ENCODE measurements at regions not wholly inside any gene's neighbourhood (a gene's known extent, or its start where the extent isn't known, plus 50 kb on each side); places are given as distances from the start of the nearest gene placed in this dataset.
A peak's percentile ranks its signal among the peaks of the same experiment; 100 is the strongest.
"Not testable (repeated sequence)": the region's sequence is repeated elsewhere in the genome, so short reads cannot be mapped to it uniquely, and the experiment has no call there.

DNA sequence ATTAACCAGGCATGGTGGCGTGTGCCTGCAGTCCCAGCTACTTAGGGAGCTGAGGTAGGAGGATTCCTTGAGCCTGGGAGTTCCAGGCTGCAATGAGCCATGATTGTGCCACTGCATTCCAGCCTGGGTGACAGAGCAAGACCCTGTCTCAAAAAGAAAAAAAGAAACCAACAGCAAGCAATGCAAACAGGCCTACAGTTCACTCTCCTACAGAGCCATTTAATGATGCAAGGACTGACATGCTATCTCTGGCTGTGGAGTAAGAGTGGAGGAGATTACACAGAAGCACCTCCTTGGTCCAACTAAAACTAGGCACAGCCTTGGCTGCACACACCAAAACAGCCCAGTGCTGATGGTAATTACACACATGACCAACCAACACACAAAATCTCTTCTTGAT, 127.5 kb upstream of the SOD1 start:
- no peak for DNase-seq

DNA sequence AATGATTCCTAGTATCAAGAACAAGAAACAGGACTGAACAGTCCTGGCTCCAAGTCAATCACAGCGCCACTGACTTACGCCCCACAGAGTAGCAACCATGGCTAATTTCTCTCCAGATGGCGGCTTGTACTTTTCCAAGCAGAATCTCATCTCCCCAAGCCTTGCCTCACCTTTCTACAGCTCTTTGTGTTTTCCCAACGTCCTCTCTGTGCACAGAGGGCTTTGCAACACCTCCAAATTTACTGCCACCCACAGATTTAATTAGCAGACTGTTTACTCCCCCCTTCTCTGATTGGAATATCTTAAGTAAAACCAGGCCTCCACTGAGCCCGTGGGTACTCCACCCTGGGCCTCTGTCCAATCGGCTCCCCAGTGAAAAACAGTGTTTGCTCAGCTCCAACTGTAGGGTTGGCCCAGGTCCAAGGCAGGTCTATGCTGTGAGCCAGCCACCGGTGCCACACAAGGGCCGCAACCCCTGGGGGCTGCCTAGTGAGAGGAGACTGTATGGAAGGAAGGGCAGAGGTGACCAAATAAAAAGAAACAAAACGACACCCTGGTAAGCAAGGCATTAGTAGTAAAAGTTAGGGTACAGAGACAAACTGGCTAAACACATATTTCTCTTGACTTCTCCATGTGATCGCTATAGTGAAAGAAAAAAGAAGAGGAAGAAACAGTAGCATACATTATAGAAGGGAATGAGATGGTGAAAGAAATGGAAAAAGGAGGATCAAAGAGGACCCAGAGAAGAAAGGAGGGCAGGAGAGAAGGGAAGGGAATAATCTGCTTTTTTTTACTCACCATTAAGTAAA, 128.4 kb upstream of the SOD1 start:
- no peak for DNase-seq

DNA sequence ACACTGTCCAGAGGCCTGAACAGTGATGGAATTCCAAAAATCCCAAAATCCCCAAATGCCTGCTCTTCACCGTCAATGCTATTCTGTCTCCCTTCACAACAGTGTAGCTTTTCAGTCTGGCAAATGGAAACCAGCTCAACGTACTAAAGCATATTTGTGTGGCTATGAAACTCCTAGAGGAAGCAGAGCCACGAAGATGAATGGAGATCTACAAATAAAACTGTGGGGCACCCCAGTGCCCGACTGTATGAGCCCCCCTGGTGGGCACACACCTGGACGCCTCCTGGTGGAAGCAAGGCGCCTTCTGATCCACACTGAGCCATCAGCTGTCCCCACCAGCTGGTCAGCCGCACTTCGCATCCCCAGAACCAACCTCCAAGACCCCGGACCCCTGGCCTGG, 129.1 kb upstream of the SOD1 start:
- DNase-seq, result no peak

DNA sequence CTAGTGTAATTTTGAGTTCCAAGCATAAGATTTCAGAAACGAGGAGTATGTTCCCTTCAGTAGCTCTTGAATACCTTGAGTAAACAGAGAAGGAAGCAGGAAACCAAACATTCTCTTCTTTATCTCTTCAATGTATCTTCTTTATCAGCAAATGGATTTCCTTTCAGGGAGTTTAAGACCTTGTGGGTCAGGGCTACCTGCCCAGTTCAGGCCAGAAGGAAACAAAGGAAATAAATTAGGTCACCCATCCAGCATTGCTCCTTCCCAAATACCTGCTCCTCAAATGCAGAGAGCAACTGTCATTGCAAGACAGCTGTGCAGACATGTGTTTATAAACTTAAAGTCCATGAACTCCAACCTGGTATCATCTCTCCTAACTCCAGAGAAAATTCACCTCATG, 130.1 kb upstream of the SOD1 start:
- no peak for DNase-seq

DNA sequence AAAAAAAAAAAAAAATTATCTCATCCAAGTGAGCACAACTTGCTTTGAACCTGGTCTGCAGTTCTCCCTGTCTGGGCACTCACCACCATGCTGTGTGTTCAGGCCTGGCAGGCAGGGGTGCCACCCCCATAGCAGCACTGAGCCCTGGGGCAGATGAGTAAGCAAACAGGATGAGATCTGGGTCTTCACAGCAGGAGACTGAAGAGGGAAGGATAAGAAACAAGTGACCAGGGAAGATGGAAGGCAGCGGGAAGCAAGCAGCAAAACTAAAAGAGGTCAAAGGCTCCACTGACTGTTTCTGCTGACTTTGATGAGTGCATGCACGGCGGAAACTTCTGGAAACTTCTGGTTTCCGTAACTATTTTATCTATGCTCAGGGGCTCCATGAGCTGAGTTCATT, 133.5 kb upstream of the SOD1 start:
- no peak for DNase-seq

DNA sequence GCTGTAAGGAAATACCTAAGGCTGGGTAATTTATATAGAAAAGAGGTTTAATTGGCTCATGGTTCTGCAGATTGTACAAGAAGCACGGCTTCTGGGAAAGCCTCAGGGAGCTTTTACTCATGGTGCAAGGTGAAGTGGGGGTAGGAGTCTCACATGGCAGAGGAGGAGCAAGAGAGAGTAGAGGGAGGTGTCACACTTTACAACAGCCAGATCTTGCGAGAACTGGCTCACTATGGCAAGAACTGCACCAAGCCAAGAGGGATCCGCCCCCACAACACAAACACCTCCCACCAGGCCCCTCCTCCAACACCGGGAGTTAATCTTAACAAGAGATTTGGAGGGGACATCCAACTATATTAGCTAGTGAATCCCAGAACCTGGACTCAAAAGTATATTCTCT, 135.4 kb upstream of the SOD1 start:
- no peak for DNase-seq

DNA sequence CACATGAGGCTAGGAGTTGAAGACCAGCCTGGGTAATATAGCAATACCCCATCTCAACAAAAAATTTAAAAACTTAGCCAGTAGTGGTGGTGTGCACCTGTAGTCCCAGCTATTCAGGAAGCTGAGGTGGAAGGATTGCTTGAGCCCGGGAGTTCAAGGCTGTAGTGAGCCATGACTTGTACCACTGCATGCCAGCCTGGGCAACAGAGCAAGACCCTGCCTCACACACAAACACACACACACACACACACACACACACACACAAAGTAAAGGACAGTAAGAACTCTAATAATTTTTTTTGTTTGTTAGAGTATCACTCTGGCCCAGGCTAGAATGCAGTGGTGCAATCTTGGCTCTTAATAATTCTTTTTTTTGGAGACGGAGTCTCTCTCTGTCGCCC, 138.0 kb upstream of the SOD1 start:
- no peak for DNase-seq

DNA sequence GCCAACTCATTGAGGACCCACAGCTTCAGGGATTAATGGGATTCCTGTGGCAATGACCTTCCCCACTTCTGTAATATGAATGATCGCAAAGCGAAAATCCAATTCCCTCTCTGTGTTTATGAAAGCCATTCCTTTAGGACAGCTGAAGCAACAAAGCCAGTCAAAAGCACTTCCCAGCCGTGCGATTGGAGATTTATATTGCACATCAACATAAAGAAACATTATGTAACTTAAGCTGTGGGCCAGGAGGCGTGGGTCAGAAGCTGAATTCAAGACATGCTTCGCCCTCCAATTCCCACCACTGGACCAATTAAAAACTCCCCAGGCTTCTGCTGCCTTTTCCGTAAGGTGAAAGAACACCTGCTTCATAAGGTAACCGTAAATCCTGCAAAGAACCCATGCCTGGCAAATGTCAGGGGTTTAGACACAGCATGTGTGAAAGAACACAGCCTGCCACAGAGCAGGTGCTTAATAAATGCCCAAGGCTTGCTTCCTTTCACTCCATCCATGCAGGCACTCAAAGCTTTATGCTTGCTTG, 138.9 kb upstream of the SOD1 start:
- DNase-seq, result peak; percentile 10

DNA sequence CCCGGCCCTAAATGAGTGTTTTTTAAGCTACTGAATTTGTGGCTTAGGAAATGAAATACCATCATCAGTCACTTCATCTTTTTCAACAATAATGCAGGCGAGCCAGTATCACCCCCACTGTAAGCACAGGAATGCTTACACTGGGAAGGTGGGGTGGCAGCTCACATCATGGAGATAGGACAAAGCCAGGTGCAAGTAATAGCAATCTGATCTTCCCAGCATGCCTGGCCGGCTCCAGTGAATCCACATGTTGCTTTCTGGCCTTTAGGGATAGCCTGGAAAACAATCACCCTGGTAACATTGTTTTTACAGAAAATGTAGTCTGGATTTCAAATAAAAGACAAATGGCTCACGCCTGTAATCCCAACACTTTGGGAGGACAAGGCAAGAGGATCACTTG, 140.9 kb upstream of the SOD1 start:
- DNase-seq, result no peak

DNA sequence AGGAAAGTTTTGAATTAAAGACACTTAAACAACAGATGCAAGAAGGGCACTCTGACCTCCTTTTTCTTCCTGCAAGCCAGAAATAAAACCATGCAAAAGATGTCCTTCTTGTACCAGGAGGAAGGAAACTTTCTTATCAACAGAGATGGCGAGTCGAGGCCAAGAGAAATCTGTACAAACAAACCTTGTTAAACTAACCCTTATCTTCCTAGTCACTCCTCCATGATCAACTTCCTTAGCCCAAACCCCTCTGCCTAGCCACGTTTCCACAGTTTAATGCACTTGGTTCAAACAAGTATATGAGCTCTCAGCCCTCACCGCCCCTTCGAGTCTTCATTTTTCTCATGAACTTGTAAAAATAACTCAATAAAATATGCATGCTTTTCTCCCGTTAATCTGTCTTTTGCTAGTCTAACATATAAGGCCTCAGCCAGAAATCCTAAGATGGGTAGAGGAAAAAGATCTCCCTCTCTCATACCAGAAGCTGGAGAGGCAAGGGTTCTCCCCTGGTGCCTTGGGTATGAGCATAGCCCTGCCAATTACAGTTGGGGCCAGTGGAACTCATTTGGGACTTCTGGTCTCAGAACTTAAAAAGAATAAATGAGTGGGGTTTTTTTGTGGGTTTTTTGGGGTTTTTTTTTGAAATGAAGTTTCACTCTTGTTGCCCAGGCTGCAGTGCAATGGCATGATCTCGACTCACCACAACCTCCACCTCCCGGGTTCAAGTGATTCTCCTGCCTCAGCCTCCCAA, 141.7 kb upstream of the SOD1 start:
- DNase-seq, result no peak

DNA sequence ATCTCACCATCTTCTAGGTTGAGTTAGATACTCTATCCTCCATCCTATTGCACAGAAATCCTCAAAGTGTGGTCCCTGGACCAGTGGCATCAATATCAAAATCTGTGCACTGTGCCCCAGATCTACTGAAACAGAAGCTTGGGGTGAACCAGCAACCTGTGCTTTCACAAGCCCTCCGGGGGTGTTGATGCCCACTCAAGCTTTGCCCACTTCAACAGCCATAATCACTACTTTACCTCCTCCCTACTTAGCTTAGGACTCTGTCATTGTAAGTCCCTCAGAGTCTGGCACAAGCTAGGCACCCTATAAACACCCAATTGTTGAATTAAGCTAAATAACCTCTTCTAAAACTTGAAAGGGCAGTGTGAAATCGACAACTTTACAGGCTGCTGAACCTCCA, 144.2 kb upstream of the SOD1 start:
- DNase-seq, result no peak

DNA sequence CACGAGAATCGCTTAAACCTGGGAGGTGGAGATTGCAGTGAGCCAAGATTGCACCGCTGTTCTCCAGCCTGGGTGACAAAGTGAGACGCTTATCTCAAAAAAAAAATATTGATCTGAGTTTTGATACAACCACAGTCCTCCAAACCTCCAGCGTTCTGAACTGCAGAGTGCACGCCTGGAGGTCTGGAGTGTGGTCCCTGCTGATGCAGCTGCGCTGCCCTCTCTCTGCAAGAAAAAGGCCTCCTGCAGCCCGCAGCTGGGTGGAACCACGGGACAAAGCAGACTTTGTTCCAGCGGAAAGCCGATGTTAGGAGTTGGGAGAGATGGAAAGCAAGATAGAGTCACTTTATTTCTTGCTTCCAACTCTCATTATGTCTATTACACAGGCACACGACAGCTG, 144.9 kb upstream of the SOD1 start:
- peak; percentile 43 for DNase-seq

DNA sequence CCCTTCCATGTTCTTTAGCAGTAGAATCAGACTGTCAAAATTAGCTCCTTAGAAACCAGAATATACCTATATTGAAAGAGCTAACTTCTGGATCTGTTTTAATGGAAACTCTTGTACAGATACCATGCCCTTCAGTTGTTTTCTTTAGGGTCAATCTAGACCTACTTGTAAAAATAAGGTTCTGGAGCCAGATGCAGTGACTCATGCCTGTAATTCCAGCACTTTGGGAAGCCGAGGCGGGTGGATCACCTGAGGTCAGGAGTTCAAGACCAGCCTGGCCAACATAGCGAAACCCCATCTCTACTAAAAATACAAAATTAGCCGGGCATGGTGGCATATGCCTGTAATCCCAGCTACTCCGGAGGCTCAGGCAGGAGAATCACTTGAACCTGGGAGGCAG, 146.0 kb upstream of the SOD1 start:
- not testable (repeated sequence) for DNase-seq

DNA sequence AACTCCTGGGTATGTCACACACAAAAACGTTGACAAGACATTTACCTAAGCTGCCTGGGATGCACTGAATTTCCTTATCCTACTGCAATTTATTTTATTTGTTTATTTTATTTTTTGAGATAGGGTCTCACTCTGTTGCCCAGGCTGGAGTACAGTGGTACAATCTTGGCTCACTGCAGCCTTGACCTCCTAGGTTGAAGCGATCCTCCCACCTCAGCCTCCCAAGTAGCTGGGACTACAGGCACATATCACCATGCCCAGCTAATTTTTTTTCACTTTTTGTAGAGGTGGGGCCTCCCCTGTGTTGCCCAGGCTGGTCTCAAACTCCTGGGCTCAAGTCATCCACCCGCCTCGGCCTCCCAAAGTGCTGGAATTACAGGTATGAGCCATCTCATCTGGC, 147.5 kb upstream of the SOD1 start:
- not testable (repeated sequence) for DNase-seq

DNA sequence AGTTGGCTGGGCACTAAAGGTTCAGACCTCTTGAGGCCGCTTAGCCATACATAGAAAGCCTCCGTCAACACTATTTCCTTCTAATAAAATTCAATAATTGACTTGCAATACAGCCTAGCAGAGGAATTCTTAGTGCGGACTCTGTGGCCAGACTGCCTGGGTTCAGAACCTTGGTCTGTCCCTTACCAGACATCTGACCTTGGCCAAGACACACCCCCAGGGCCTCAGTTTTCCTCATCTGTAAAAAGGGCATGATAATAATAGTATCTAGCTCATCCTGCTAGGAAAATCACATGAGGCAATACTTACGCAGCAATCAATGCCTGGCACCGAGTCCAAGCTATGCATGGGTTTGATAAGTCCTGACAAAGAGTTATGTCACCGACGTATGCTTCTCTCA, 148.2 kb upstream of the SOD1 start:
- DNase-seq, result no peak

DNA sequence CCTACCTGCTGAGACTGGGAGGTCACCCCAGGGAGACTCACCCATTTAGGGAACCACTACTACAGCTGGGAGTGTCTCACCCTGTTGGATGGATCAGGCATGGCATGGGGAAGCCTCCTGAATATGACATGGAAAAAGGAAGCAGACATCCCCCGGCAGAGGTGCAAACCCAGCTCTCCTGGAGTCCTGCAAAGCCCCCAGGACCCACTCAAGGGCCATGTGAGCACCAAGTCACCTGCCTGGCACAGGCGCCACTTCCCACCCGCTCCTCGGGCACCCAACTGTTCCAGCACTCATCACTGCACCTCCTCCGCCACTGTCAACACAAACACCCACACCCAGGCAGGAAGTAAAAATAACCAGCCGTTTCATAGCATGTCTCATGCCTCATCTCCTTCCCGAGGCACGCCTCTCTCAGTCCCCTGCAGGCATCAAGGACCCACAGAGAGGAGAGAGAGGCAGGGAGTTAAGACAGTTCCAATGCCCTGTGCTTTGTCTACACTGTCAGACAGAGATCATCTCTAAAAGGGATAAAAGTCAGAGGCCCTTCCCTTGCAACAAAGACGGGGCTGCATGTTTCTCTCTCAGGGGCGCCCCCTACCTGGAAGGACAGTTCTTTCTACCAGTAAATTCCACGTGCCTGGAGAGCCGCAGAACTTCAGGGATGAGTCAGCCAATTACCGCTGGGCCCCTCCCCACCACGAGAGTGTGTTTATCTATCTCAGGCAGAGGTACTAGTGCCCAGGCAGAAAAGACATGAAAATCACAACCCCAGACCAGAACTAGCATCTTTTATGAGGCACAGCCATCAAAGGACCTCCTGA, 150.1 kb upstream of the SOD1 start:
- DNase-seq, result no peak

DNA sequence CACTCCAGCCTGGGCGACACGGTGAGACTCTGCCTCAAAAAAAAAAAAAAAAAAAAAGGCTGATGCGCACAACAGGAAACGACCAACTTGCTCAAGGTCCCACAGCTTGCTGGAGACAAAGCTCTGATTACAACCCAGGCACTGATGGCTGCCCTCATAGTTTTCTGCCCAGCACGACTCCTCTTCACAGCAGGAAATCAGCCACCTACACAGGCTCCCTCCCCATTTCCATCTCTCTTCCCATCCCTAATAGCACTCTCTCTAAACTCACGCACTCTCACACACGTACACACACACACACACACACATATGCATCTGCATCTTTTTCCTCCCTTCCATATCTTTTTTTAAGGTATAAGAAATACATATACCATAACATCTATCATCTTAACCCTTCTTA, 153.5 kb upstream of the SOD1 start:
- DNase-seq, result no peak

DNA sequence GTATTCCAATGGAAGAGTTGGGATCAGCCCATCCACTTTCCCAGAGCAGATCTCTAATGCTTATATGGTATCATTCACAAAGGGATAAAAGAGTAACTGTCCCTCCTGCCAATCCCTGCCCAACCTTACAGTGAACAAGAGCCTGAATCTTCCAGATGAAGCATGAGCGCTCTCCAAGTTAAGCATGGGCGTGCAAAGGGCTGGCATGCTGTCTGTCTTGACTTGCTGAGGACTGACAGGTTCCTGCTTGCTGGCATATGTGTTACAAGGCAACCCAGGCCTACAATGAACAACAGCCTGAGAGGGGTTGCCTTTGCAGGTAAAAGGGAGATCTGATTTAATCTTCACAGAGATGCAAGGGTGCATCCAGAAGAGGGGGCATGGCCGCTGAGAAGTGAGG, 155.6 kb upstream of the SOD1 start:
- no peak for DNase-seq

DNA sequence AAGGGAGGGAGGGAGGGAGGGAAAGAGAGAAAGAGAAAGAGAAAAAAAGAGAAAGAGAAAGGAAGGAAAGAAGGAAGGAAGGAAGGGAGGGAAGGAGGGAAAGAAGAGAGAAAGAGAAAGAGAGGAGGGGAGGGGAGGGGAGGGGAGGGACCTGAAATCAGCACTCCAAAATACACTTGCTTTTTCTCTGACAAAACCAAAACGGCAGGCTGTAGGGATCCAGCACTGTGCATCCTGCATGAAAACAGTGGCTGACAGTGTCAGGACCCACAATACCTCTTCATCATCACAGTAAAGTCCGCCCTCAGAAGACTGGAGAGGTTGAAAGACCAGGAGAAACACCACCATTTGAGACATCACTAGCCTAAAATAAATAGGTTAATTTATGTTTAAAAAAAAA, 156.0 kb upstream of the SOD1 start:
- DNase-seq, result no peak

DNA sequence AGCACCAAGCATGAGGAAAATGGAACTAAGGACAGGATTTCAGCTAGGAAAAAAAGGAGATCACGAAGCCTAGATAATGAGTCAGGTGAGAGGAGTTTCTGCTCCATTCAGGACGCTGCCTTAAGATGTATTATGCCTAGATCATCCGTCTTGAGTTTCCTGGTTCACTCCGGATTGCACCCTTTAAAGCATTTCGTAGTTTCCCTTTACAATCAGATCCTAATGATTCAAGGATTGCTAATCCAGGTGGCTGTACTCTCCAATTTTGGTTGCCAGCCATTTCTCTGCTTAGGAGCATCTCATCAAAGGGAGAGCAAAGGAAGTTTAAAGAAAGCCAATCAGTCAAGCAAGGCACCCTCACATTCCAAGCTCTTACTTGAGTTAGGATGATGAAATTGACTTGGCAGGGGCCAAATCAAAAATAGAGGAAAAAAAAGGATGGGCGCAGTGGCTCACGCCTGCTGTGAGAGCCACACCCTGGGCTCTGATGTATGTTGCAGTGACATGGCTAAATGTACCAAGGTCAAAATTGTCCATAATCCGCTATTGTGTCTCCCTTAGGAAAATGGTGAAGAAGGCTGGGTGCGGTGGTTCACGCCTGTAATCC, 156.9 kb upstream of the SOD1 start:
- no peak for DNase-seq

DNA sequence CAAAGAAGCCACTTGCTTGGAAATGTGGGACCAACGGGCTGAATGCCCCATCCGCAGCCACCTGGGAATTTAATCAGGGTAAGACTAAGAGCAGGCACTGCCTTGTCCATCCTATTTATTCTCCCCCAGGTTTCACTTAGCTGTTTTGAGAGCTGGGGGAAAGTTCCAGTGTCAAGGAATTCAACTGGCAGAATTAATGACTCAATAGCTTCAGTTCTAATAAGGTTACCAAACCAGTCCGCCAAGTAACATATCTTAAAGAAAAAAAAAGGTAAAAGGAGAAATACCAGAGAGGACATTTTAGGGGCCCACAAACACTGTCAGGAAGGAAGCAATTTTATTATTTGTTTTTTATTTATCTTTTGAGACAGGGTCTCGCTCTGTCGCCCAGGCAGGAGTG, 157.6 kb upstream of the SOD1 start:
- DNase-seq, result no peak

DNA sequence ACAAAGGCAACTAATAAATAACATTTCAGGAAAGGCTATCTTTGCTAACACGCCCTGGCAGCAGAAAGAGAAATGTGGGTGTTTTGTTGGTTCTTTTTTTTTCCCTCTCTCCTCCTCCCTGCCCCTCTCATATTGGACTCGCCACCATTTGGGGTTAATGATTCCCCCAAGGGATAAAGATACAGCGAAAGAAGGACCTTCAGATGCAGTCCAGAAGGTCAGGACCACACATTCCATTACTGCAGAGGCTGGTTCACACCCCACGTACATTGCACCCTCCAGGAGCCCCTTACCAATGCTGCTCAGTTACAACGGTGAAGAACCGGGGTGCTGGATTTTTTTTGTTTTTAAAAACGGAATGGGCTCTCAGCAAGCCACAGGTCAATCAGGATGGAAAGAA, 156.9 kb upstream of the TIAM1 start:
- no peak for DNase-seq

DNA sequence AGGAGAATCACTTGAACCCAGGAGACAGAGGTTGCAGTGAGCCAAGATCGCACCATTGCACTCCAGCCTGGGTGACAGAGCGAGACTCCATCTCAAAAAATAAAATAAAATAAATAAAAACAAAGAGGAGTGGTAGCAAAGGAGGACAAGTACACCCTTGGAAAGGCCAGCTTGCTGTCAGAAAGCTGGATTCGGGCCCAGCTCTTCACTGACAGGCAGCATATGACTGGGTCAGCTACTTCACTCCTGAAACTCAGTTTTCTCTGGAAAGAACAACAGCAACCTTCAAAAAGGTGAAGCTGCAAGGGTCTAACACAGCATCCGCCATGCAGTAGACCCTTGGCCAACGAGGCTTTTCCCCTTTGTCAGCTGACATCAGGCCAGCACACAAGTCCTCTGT, 156.0 kb upstream of the TIAM1 start:
- no peak for DNase-seq

Data from skin of body (tissue), 1 donor.